Stomach (tissue), 8 donors: ENCODE measurements at regions not wholly inside any gene's neighbourhood (a gene's known extent, or its start where the extent isn't known, plus 50 kb on each side); places are given as distances from the start of the nearest gene placed in this dataset.
"Not testable (repeated sequence)": the region's sequence is repeated elsewhere in the genome, so short reads cannot be mapped to it uniquely, and the experiment has no call there.

Source experiments
- DNase-seq, 2 donors: peaks; one replicate each; pipeline versions ENCODE4 v3.0.0 to v3.0.0-alpha.2; 2013 to 2019
- H3K27ac ChIP-seq, 5 donors: fragments of 200-600 bp in 4 of 5; sonication (generic) in 4 of 5; one replicate each; pipeline ENCODE4 v1.5.1; 2013 to 2019; ENCODE audit warnings: mild to moderate bottlenecking in 1 of 5, moderate library complexity in 1 of 5
- H3K27me3 ChIP-seq, 3 donors: fragments of 200-600 bp; sonication (generic); one replicate each; pipeline ENCODE4 v1.5.1; 2017 to 2019; ENCODE audit warnings: mixed run types in 1 of 3
- H3K36me3 ChIP-seq, 4 donors: fragments of 200-600 bp; sonication (generic); 1 replicate in 3 of 4; 2 replicates in 1 of 4; pipeline ENCODE4 v1.5.1; 2016 to 2019
- H3K4me1 ChIP-seq, 4 donors: fragments of 200-600 bp; sonication (generic); one replicate each; pipeline ENCODE4 v1.5.1; 2016 to 2019
- H3K4me3 ChIP-seq, 4 donors: fragments of 200-600 bp; sonication (generic) in 3 of 4; one replicate each; pipeline ENCODE4 v1.5.1; 2016 to 2019; ENCODE audit warnings: mild to moderate bottlenecking in 1 of 4
- H3K9me3 ChIP-seq, 4 donors: fragments of 200-600 bp; sonication (generic); one replicate each; pipeline ENCODE4 v1.5.1; 2016 to 2019
- CTCF ChIP-seq, 7 experiments: fragments of 450-650 bp in 4 of 7; fragments of 200-600 bp in 3 of 7; sonication (generic) in 3 of 7; IDR thresholded peaks; one replicate each; pipeline ENCODE4 v1.5.1; 2016 to 2019; ENCODE audit warnings: antibody characterized with exemption in 7 of 7, control low read depth in 2 of 7, mild to moderate bottlenecking in 1 of 7
- EP300 ChIP-seq: sonication (generic); formaldehyde crosslinking; IDR thresholded peaks from one replicate; pipeline ENCODE4 v1.6.1; 2017; ENCODE audit warnings: antibody characterized with exemption
- POLR2A ChIP-seq, 4 donors: fragments of 450-650 bp; IDR thresholded peaks; one replicate each; pipeline ENCODE4 v1.6.1; 2016; ENCODE audit warnings: antibody characterized with exemption in 4 of 4, control low read depth in 2 of 4, mild to moderate bottlenecking in 1 of 4, moderate library complexity in 1 of 4
- POLR2AphosphoS5 ChIP-seq, 3 donors: sonication (generic); formaldehyde crosslinking; IDR thresholded peaks; one replicate each; pipeline ENCODE4 v1.6.1; 2016; ENCODE audit warnings: antibody characterized with exemption in 3 of 3
- WGBS, 5 donors: extraction: QIAGEN DNeasy Blood & Tissue Kit in 3 of 5; methylation state at CpG; one replicate each; pipeline versions ENCODE4 v1.1.5 to v1.1.7; 2013 to 2018; 5-methylcytosine and 5-hydroxymethylcytosine counted together
- intact Hi-C: fragments of 100-400 bp; cut with DNase I; formaldehyde crosslinking; loops from one replicate; pipeline ENCODE4 v1.15.1; 2023; ENCODE audit warnings: low total_unique reads
- donor health status: healthy with polysubstance abuse.
- donor health status: Bipolar disorder and iron deficiency.
- donor health status: healthy.

- H3K4me1 ChIP-seq, result no peaks in the 10 kb centered on the region
- no peak for TF ChIP-seq POLR2AphosphoS5 (IDR thresholded peaks at IDR 0.05)
- no peak for TF ChIP-seq EP300
- no peak for TF ChIP-seq POLR2A (IDR thresholded peaks at IDR 0.05)
- TF ChIP-seq CTCF (IDR thresholded peaks at IDR 0.05), result no peak
- H3K27ac ChIP-seq, result peak overlapping the region in 2 of 5 donors; percentile 22 to 53
- H3K9me3 ChIP-seq, result peaks cover 0 to 3% (median 0%) of the 10 kb centered on the region in 4 donors
- 0 to 46% (median 34%) methylated on average over 2 to 4 of the region's 4 CpGs for WGBS, 5 donors
- peak; percentile 1 to 63 for DNase-seq
- no peaks in the 10 kb centered on the region for H3K36me3 ChIP-seq
- intact Hi-C loops, result no loop called here
- no peak overlapping the region for H3K4me3 ChIP-seq
- no peaks in the 10 kb centered on the region for H3K27me3 ChIP-seq
These were observed 406.4 kb upstream of the NPAP1 start for GRCh38 chr15:24269166-24269571.

DNA sequence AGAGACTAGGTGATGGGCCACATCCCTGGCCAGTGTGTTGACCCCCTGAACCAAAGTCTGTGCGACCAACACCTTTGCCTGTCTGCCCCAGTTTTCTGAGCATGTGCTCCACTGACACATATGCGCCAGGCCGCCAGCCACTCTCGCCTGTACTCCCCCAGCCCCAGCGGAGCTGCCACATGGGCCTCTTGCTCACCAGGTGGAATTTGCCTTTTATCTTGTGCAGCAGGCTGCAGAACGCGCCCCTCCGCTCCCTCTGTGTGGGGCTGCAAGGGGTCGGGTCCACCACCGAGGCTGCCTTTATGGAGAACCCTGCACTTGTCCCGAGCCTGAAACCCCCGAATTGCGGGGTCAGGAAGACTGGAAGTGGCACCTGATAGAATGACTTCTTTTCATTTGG, 405.7 kb upstream of the NPAP1 start:
- intact Hi-C loops, result no loop called here
- no peaks in the 10 kb centered on the region for H3K36me3 ChIP-seq
- H3K27ac ChIP-seq, result no peak overlapping the region
- 62 to 93% (median 91%) methylated on average over 6 to 13 of the region's 13 CpGs for WGBS, 5 donors
- H3K9me3 ChIP-seq, result peaks cover 0 to 3% (median 0%) of the 10 kb centered on the region in 4 donors
- TF ChIP-seq EP300, result no peak
- no peak for TF ChIP-seq POLR2AphosphoS5 (IDR thresholded peaks at IDR 0.05)
- no peak for TF ChIP-seq POLR2A (IDR thresholded peaks at IDR 0.05)
- no peak for TF ChIP-seq CTCF (IDR thresholded peaks at IDR 0.05)
- H3K27me3 ChIP-seq, result no peaks in the 10 kb centered on the region
- no peak for DNase-seq
- H3K4me1 ChIP-seq, result no peaks in the 10 kb centered on the region
- no peak overlapping the region for H3K4me3 ChIP-seq

GRCh38 chr15:24271496-24272244, 403.9 kb upstream of the NPAP1 start:
- 32 to 56% (median 42%) methylated on average over 4 to 5 of the region's 5 CpGs; no CpG with 5 or more reads in 1 of the 5 donors for WGBS, 5 donors
- DNase-seq, result peak; percentile 35 to 40

GRCh38 chr15:24292837-24293236, 382.7 kb upstream of the NPAP1 start:
- no peak for DNase-seq

More at GRCh38 chr15:24271496-24272244, 403.9 kb upstream of the NPAP1 start:
- H3K36me3 ChIP-seq, H3K27ac ChIP-seq, H3K4me1 ChIP-seq, intact Hi-C loops, H3K4me3 ChIP-seq, H3K9me3 ChIP-seq, H3K27me3 ChIP-seq: not testable (repeated sequence)

GRCh38 chr15:24300804-24301368, 374.7 kb upstream of the NPAP1 start:
- 48 to 54% (median 51%) methylated on average over 5 to 8 of the region's 8 CpGs for WGBS, 5 donors
- not testable (repeated sequence) for DNase-seq

More at GRCh38 chr15:24292837-24293236, 382.7 kb upstream of the NPAP1 start:
- no peak overlapping the region for H3K27ac ChIP-seq
- no peak overlapping the region for H3K4me3 ChIP-seq
- H3K9me3 ChIP-seq, result no peaks in the 10 kb centered on the region
- 25 to 49% (median 36%) methylated on average over 2 of the region's 2 CpGs for WGBS, 5 donors
- H3K27me3 ChIP-seq, result no peaks in the 10 kb centered on the region
- TF ChIP-seq CTCF (IDR thresholded peaks at IDR 0.05) (no peak), EP300 (no peak), POLR2A (IDR thresholded peaks at IDR 0.05) (no peak), POLR2AphosphoS5 (IDR thresholded peaks at IDR 0.05) (no peak)
- H3K36me3 ChIP-seq, result no peaks in the 10 kb centered on the region
- H3K4me1 ChIP-seq, result no peaks in the 10 kb centered on the region
- intact Hi-C loops, result no loop called here

GRCh38 chr15:24301999-24302398, 373.6 kb upstream of the NPAP1 start:
- H3K4me1 ChIP-seq, H3K27me3 ChIP-seq, intact Hi-C loops, H3K27ac ChIP-seq, DNase-seq, H3K4me3 ChIP-seq, H3K36me3 ChIP-seq, H3K9me3 ChIP-seq: not testable (repeated sequence)
- 83 to 96% (median 94%) methylated on average over 1 of the region's 1 CpG for WGBS, 5 donors

More at GRCh38 chr15:24300804-24301368, 374.7 kb upstream of the NPAP1 start:
- H3K9me3 ChIP-seq, H3K4me3 ChIP-seq, H3K27me3 ChIP-seq, H3K27ac ChIP-seq, intact Hi-C loops, H3K36me3 ChIP-seq, H3K4me1 ChIP-seq: not testable (repeated sequence)

GRCh38 chr15:24304747-24305146, 370.8 kb upstream of the NPAP1 start:
- H3K9me3 ChIP-seq, H3K4me1 ChIP-seq, H3K27ac ChIP-seq, intact Hi-C loops, DNase-seq, H3K36me3 ChIP-seq, H3K27me3 ChIP-seq, H3K4me3 ChIP-seq: not testable (repeated sequence)
- WGBS, 5 donors, result 43 to 71% (median 53%) methylated on average over 2 of the region's 2 CpGs

GRCh38 chr15:24305643-24306042, 369.9 kb upstream of the NPAP1 start:
- WGBS, 5 donors, result 43 to 77% (median 49%) methylated on average over 1 of the region's 1 CpG
- intact Hi-C loops, H3K9me3 ChIP-seq, H3K36me3 ChIP-seq, DNase-seq, H3K27ac ChIP-seq, H3K27me3 ChIP-seq, H3K4me1 ChIP-seq, H3K4me3 ChIP-seq: not testable (repeated sequence)
